Kidney tubule cell (primary cell): ENCODE measurements at regions not wholly inside any gene's neighbourhood (a gene's known extent, or its start where the extent isn't known, plus 50 kb on each side); places are given as distances from the start of the nearest gene placed in this dataset.

Experiments
- DNase-seq: peaks from one replicate; pipeline ENCODE4 v3.0.0-alpha.2; 2018; ENCODE audit warnings: low spot score

DNA sequence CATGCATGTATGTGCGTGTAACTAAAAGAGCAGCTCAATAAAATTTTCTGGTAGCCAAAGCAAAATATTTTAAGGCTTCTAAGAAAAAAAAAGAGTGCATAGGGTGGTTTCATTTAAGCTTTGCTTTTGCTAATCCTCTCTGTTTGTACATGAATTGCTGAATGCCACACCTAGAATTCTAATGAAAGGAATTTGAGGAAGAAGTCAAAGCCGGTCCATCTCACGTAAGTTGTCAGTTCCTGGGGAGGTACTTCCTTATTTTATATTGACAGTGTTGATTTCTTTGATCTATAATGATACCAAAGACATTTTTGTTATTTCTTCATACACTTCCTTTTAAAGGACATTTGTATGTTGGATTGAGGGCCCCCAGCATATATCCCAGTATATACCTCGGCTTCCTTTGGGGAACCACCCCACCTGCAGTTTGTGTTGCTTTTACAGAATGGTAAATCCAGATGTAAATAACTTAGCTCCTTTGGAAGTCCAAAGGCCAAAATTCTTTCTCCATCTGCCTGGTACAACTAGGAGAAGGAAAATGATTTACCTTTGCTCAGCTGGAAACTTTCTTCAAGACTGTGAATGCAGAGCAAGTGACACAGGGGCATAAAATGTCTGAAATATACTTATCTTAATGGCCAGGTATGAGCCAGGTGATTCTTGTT is 420.9 kb upstream of the ATP2B1 start:
- DNase-seq: no peak

GRCh38 chr12:90128526-90128925 is 419.9 kb upstream of the ATP2B1 start:
- DNase-seq: no peak

- DNase-seq: peak; percentile 9
These were observed 417.5 kb upstream of the ATP2B1 start for GRCh38 chr12:90126125-90126524.

DNA sequence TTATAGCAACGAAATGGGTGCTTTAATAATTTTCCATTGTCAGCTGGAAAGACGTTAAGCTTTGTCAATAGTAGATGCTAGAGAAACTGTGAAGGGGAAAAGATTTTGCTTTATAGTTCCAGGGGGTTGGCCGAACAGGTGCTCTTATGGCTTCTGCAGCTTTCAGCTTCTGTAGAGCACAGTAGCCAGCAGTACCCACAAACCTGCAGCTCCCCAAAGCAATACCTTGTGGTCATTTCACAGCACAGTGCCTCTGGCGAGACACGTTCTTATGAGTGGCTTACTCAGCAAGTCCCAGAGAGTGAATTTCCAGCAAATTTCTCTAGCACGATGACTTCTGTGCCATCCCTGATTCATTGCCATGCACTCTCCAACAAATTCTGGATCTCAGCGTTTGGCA is 416.3 kb upstream of the ATP2B1 start:
- DNase-seq: peak; percentile 6

- peak; percentile 29 for DNase-seq
These were observed 415.7 kb upstream of the ATP2B1 start for GRCh38 chr12:90124289-90124688.

DNA sequence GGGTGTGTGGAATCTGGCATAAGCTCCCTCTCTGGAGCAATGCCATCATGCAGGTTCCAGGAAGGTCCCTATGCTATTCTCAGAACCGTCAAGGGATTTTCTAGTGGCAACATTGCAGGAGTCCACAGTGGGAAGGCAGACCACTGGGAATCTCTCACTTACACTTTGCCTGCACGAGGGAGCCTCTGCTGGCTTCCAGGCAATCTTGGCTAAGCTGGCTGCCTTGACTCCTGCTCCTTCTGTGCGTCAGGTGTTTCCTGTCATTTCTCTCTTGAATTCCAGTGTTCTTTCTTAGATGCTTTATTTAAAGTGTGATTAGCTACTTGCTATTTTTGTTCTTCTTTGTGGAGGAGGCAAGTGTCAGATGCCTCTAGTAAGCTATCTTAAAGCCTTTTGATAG is 414.0 kb upstream of the ATP2B1 start:
- no peak for DNase-seq

- no peak for DNase-seq
These were observed 412.0 kb upstream of the ATP2B1 start for GRCh38 chr12:90120627-90121026.

GRCh38 chr12:90112666-90113065 is 404.0 kb upstream of the ATP2B1 start:
- DNase-seq: no peak

- no peak for DNase-seq
These were observed 403.3 kb upstream of the ATP2B1 start for GRCh38 chr12:90111791-90112580.

DNA sequence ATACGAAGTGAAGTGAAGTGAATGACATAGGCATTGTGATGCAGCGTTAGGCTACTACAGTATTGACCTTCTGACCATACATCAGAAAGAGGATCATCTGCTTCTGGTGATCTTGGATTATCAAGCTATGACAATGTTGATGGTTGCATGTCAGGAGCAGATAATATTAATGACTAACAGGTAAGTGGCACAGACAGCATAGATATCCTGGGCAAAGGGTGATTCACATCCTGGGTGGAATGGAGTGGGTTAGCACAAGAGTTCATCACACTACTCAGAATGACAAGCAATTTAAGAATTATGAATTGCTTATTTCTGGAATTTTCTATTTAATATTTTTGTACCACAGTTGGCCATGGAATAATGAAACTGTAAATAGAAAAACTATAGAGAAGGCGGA is 397.9 kb upstream of the ATP2B1 start:
- peak; percentile 72 for DNase-seq

DNA sequence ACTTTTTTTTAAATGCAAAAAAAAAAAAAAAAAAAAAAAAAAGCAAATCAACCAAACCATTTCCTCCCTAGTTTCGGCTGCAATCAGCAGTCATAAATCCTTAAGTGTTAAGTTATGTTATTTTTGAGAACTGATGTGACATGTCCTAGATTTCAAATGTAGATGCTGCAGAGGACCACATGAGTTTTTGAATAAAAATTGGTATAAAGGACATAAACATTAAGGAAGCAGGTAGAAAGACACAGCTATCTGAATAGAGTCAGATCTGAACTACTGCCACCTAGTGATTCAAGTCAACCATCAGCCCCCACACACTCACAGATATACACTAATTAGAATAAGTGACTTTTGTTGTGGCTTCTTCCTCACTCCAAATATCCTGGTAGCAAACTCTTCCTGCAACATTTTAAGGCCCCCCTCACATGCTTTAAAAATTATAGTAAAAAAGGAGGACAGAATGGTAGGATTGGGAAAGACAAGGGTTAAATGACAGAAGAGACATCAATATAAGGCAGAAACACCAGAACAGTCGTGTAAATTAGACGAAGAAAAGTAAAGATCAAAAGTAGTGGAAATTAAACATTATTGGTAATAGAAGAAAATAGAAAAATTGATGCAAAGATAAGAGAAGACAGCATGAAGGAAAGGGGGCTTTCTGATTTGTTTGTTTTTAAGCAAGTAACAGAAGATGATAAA is 394.5 kb upstream of the ATP2B1 start:
- peak; percentile 51 for DNase-seq

DNA sequence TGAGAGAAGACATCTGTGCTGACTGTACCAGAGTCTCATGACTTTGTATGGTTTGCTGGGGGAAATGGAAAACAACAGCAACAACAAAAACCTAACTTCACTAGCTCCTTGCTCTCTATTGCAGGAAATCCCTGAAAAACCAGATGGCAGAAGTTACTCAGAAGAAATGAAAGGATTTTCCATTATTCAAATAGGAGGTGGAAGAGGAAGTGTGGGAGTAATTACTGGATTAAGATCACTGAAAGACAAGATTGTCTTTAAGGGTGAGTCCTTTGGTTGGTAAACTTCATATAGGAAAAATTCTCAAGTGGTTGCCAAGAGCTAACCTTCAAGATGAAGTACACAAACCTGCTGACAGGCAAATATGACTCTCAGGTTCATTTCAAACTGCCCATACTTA is 391.9 kb upstream of the ATP2B1 start:
- DNase-seq: no peak

DNA sequence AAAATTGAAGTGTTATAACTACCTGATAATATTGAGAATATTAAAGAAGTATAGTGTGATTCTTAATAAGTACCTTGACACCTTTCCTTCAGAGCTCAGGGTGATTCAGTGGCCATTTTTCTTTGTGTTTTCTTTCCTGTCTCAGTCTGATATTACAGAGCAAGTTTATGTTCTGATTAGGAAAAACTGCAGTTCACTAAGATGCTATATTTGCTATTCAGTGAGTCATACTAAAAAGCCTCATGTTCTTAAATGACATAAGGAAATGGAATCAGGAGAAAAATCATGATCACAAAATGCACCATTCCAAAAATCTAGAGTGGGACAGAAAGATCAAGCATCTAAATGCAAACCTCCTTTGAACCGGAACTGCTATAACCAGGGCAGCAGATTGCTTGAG is 390.6 kb upstream of the ATP2B1 start:
- DNase-seq: no peak

GRCh38 chr12:90098132-90098779 is 389.6 kb upstream of the ATP2B1 start:
- DNase-seq: no peak

GRCh38 chr12:90091809-90092208 is 383.2 kb upstream of the ATP2B1 start:
- no peak for DNase-seq

DNA sequence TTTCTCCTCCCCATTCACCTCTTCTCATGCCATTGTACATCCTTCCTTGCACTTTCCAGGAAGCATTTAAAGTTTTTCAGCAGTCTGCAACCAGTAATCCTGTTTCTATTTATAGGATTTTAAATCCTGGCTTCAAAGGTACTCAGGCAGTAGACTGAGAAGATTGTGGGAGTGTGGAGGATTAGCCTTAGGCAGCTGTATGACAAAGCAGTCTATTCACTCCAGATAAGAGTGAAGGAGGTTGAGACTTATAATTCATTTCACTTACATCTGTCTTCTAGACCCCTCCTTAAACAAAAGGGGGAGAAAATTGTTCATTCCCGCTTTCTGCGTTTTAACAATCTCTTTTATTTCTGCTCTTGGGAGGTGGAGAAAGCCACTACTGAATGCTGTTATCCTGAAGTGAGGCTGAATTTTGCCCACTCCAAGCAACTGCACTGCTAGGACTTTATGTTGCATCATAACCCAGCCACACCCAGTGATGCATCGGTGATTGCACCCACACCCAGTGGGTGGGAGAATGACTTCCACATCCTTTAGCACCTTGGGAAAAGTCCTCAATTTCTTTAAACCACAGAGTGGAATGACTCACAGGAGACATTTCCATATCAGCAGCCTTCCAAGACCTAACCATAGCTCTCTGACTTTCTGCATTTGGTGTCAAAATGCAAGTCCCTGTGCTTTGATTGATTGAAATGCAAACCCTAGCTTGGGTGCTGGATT is 382.5 kb upstream of the ATP2B1 start:
- DNase-seq: peak; percentile 95

- peak; percentile 56 for DNase-seq
These were observed 377.6 kb upstream of the ATP2B1 start for GRCh38 chr12:90086281-90086680.

GRCh38 chr12:90085494-90086274 is 377.0 kb upstream of the ATP2B1 start:
- peak; percentile 21 for DNase-seq

DNA sequence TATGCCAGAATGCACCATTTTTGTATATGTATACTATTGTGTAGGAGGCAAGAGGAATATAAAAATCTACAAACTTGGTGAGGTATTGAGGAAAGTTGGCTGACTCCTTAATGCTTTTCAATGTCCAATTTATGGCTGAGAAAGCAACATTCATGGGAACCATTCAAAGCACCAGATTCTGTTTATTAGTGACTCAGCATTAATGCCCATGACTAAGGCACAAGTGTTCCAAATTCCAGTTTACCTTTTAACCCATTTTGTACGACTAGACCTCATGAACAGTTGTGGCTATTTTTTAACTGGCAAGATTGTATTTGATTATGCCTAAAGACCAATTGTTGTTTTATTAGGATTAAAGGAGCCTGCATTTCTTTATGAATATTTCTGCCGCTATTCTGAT is 375.4 kb upstream of the ATP2B1 start:
- peak; percentile 38 for DNase-seq

GRCh38 chr12:90080616-90081015 is 372.0 kb upstream of the ATP2B1 start:
- no peak for DNase-seq
